Neural cell (in vitro differentiated cells): ENCODE measurements at regions not wholly inside any gene's neighbourhood (a gene's known extent, or its start where the extent isn't known, plus 50 kb on each side); places are given as distances from the start of the nearest gene placed in this dataset.

Experiments used
- EP300 ChIP-seq: fragments of 450-650 bp; conservative IDR thresholded peaks from 2 replicates; pipeline ENCODE4 v1.6.1; 2014; ENCODE audit warnings: antibody characterized with exemption, mild to moderate bottlenecking, moderate library complexity; ENCODE audit not compliant: poor library complexity, severe bottlenecking
- EZH2 ChIP-seq: fragments of 200-600, 300-800 bp; shearing (Covaris generic), sonication (generic); IDR thresholded peaks from 2 replicates; pipeline ENCODE4 v1.6.1; 2014; ENCODE audit warnings: antibody characterized with exemption, low read length, borderline replicate concordance, mild to moderate bottlenecking; ENCODE audit not compliant: insufficient read depth, poor library complexity, severe bottlenecking
- POLR2AphosphoS5 ChIP-seq: IDR thresholded peaks from 2 replicates; pipeline ENCODE4 v1.6.1; 2012
- TF ChIP-seq, protein P1 (sequence below): fragments of 450-650 bp; IDR thresholded peaks from 2 replicates; pipeline ENCODE4 v1.5.1; 2014; ENCODE audit warnings: antibody characterized with exemption, mild to moderate bottlenecking, moderate library complexity; ENCODE audit not compliant: poor library complexity, severe bottlenecking

DNA sequence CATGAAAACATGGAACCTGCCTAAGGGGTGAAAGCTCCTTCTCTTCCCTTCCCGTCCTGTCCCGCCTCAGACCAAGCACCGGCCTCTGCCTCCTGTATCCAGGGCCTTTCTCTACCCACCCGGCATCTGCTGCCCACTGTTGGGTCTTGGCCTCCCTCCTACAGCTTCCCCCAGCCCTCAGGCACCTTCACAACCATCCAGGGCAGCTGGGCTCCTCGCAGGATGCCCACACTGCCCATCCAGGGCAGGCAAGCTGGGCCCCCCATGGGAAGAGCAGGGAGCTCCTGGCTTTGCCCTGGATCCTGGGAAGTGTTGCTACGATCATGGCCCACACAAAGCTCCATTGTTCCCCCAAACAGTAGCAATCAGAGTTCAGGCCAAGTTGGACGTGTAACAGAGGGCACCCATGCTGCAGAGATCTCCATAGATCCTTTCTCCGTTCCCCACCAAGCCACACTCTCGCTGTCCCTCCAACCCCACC, 206.6 kb downstream of the NDUFA10 start:
- TF ChIP-seq POLR2AphosphoS5 (no peak), EP300 (no peak), EZH2 (no peak)
- TF ChIP-seq, protein P1, sequence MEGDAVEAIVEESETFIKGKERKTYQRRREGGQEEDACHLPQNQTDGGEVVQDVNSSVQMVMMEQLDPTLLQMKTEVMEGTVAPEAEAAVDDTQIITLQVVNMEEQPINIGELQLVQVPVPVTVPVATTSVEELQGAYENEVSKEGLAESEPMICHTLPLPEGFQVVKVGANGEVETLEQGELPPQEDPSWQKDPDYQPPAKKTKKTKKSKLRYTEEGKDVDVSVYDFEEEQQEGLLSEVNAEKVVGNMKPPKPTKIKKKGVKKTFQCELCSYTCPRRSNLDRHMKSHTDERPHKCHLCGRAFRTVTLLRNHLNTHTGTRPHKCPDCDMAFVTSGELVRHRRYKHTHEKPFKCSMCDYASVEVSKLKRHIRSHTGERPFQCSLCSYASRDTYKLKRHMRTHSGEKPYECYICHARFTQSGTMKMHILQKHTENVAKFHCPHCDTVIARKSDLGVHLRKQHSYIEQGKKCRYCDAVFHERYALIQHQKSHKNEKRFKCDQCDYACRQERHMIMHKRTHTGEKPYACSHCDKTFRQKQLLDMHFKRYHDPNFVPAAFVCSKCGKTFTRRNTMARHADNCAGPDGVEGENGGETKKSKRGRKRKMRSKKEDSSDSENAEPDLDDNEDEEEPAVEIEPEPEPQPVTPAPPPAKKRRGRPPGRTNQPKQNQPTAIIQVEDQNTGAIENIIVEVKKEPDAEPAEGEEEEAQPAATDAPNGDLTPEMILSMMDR = no peak
